HG03354 (cell line): ENCODE measurements at regions not wholly inside any gene's neighbourhood (a gene's known extent, or its start where the extent isn't known, plus 50 kb on each side); places are given as distances from the start of the nearest gene placed in this dataset.

Experiments used
- ATAC-seq: cut with Tn5 transposase; IDR thresholded peaks from one replicate; pipeline ENCODE4 v1.9.1; 2021; ENCODE audit warnings: mild to moderate bottlenecking; ENCODE audit not compliant: unreplicated experiment, poor library complexity, severe bottlenecking

GRCh38 chr12:90078344-90078743 lies 369.7 kb upstream of the ATP2B1 start:
- no peak for ATAC-seq

- ATAC-seq: no peak
Measured at GRCh38 chr12:90077756-90078155, 369.1 kb upstream of the ATP2B1 start.

GRCh38 chr12:90076851-90077319 lies 368.2 kb upstream of the ATP2B1 start:
- ATAC-seq: no peak

GRCh38 chr12:90075685-90076084 lies 367.0 kb upstream of the ATP2B1 start:
- no peak for ATAC-seq

GRCh38 chr12:90074086-90074485 lies 365.4 kb upstream of the ATP2B1 start:
- ATAC-seq: no peak

GRCh38 chr12:90071996-90072395 lies 363.4 kb upstream of the ATP2B1 start:
- ATAC-seq: no peak

- ATAC-seq: no peak
Measured at GRCh38 chr12:90069711-90070110, 361.1 kb upstream of the ATP2B1 start.

GRCh38 chr12:90067791-90068190 lies 359.2 kb upstream of the ATP2B1 start:
- ATAC-seq: no peak

GRCh38 chr12:90064852-90065801 lies 356.5 kb upstream of the ATP2B1 start:
- ATAC-seq: no peak

- ATAC-seq: no peak
Measured at GRCh38 chr12:90062799-90063198, 354.2 kb upstream of the ATP2B1 start.

- no peak for ATAC-seq
Measured at GRCh38 chr12:90061809-90062208, 353.2 kb upstream of the ATP2B1 start.

GRCh38 chr12:90060031-90060430 lies 351.4 kb upstream of the ATP2B1 start:
- ATAC-seq: no peak

GRCh38 chr12:90058704-90059103 lies 350.1 kb upstream of the ATP2B1 start:
- no peak for ATAC-seq

- no peak for ATAC-seq
Measured at GRCh38 chr12:90055071-90055470, 346.4 kb upstream of the ATP2B1 start.

- ATAC-seq: no peak
Measured at GRCh38 chr12:90048918-90049317, 340.3 kb upstream of the ATP2B1 start.

- ATAC-seq: no peak
Measured at GRCh38 chr12:90045559-90045958, 336.9 kb upstream of the ATP2B1 start.

- ATAC-seq: no peak
Measured at GRCh38 chr12:90044069-90044468, 335.4 kb upstream of the ATP2B1 start.

- ATAC-seq: no peak
Measured at GRCh38 chr12:90042920-90043641, 334.4 kb upstream of the ATP2B1 start.

GRCh38 chr12:90038289-90038688 lies 329.7 kb upstream of the ATP2B1 start:
- no peak for ATAC-seq

- ATAC-seq: no peak
Measured at GRCh38 chr12:90037740-90038139, 329.1 kb upstream of the ATP2B1 start.

- no peak for ATAC-seq
Measured at GRCh38 chr12:90036637-90037036, 328.0 kb upstream of the ATP2B1 start.
